Upper lobe of right lung (tissue), 1 donor: ENCODE measurements at regions not wholly inside any gene's neighbourhood (a gene's known extent, or its start where the extent isn't known, plus 50 kb on each side); places are given as distances from the start of the nearest gene placed in this dataset.

Source experiments
- ATAC-seq: fragments of 200-7000 bp; cut with Tn5 transposase; one replicate; pipeline ENCODE4 v1.9.1; 2020; ENCODE audit warnings: mild to moderate bottlenecking, moderate library complexity
- DNase-seq: peaks from one replicate; pipeline ENCODE4 v3.0.0-alpha.2; 2020
- H3K27ac ChIP-seq: fragments of 200-600 bp; one replicate; pipeline ENCODE4 v1.8.0; 2022
- H3K27me3 ChIP-seq: fragments of 200-600 bp; one replicate; pipeline ENCODE4 v1.8.0; 2022; ENCODE audit warnings: mild to moderate bottlenecking
- H3K36me3 ChIP-seq: fragments of 200-600 bp; one replicate; pipeline ENCODE4 v1.8.0; 2022
- H3K4me1 ChIP-seq: fragments of 200-600 bp; one replicate; pipeline ENCODE4 v1.8.0; 2022
- H3K4me3 ChIP-seq: fragments of 200-600 bp; one replicate; pipeline ENCODE4 v1.8.0; 2022; ENCODE audit warnings: mild to moderate bottlenecking
- H3K9me3 ChIP-seq: fragments of 200-600 bp; one replicate; pipeline ENCODE4 v1.8.0; 2022
- CTCF ChIP-seq: fragments of 200-600 bp; IDR thresholded peaks from one replicate; pipeline ENCODE4 v1.8.0; 2022; ENCODE audit warnings: antibody characterized with exemption
- intact Hi-C: fragments of 100-400 bp; cut with DNase I; formaldehyde crosslinking; loops from one replicate; pipeline ENCODE4 v1.11.0; 2022
- donor health status: DM: no; HTN: yes; CAD: no; lungs with severe emphysema.

GRCh38 chr22:49532869-49533802, 294.5 kb downstream of the BRD1 start:
- Histone ChIP-seq H3K4me1 (no peaks in the 10 kb centered on the region), H3K36me3 (no peaks in the 10 kb centered on the region), H3K4me3 (no peak overlapping the region), H3K27ac (no peak overlapping the region), H3K9me3 (no peaks in the 10 kb centered on the region), H3K27me3 (no peaks in the 10 kb centered on the region)
- ATAC-seq, result no peak
- no peak for TF ChIP-seq CTCF
- intact Hi-C loops, result no loop called here
- peak; percentile 47 for DNase-seq

- Histone ChIP-seq H3K36me3 (no peaks in the 10 kb centered on the region), H3K27ac (no peak overlapping the region), H3K4me1 (no peaks in the 10 kb centered on the region), H3K9me3 (no peaks in the 10 kb centered on the region), H3K4me3 (no peak overlapping the region), H3K27me3 (no peaks in the 10 kb centered on the region)
- intact Hi-C loops, result no loop called here
- DNase-seq (no peak), ATAC-seq (no peak)
- no peak for TF ChIP-seq CTCF
These were observed 296.3 kb downstream of the BRD1 start for GRCh38 chr22:49531368-49531791.

GRCh38 chr22:49530671-49531367, 296.9 kb downstream of the BRD1 start:
- Histone ChIP-seq H3K4me3 (no peak overlapping the region), H3K4me1 (no peaks in the 10 kb centered on the region), H3K27me3 (no peaks in the 10 kb centered on the region), H3K36me3 (no peaks in the 10 kb centered on the region), H3K9me3 (no peaks in the 10 kb centered on the region), H3K27ac (no peak overlapping the region)
- ATAC-seq (no peak), DNase-seq (no peak)
- intact Hi-C loops, result no loop called here
- TF ChIP-seq CTCF, result no peak

DNA sequence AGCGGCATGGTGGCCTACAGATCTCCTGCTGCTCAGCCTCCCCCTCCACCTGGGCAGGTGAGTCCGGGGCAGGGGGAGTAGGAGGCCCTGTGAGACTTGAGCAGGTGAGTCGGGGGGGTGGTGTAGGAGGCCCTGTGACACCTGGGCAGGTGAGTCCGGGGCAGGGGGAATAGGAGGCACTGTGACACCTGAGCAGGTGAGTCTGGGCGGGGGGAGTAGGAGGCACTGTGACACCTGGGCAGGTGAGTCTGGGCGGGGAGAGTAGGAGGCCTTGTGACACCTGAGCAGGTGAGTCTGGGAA, 299.3 kb downstream of the BRD1 start:
- intact Hi-C loops, result no loop called here
- Histone ChIP-seq H3K27ac (no peak overlapping the region), H3K4me3 (no peak overlapping the region), H3K9me3 (no peaks in the 10 kb centered on the region), H3K36me3 (no peaks in the 10 kb centered on the region), H3K4me1 (peaks cover 2% of the 10 kb centered on the region), H3K27me3 (no peaks in the 10 kb centered on the region)
- ATAC-seq, result no peak
- TF ChIP-seq CTCF, result no peak
- no peak for DNase-seq

DNA sequence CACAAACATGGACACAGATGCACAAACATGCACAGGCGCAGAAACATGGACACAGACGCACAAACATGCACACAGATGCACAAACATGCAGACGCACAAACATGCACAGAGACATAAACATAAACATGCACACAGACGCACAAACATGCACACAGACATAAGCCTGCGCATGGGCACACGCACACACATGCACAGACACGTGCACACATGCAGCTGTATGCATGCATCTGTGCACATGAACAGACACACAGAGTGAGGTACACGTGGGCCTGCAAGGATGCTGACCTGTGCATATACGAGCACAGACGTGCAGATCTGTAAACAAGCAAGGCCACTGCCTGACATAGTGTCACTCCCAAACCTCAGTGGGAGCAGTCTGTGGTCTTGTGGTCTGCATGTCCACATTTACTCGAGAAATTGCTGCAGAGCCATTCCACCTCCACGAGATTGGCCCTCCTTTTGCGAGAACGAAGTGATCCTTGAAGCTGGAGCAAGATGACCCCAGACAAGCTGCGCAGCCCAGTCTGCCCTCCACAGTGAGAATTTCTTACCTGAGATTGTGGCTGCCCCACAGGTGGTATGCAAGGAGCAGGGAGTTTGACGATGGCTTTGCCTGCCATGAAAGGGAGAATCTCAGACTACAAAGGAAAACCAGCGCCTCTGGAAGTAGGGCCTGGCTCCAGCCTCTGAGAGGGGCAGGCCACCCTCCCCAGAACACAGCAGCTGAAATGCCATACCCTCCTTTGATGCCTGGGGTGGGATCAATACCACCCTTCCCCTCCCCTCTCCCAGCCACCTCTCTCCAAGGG, 299.9 kb downstream of the BRD1 start:
- H3K9me3 ChIP-seq, result no peaks in the 10 kb centered on the region
- no peaks in the 10 kb centered on the region for H3K27me3 ChIP-seq
- no peak overlapping the region for H3K4me3 ChIP-seq
- peaks cover 2% of the 10 kb centered on the region for H3K4me1 ChIP-seq
- ATAC-seq, result no peak
- no peak overlapping the region for H3K27ac ChIP-seq
- intact Hi-C loops, result no loop called here
- H3K36me3 ChIP-seq, result no peaks in the 10 kb centered on the region
- DNase-seq, result no peak
- no peak for TF ChIP-seq CTCF
